ENCODE measurements at regions not wholly inside any gene's neighbourhood (a gene's known extent, or its start where the extent isn't known, plus 50 kb on each side); places are given as distances from the start of the nearest gene placed in this dataset.

DNA sequence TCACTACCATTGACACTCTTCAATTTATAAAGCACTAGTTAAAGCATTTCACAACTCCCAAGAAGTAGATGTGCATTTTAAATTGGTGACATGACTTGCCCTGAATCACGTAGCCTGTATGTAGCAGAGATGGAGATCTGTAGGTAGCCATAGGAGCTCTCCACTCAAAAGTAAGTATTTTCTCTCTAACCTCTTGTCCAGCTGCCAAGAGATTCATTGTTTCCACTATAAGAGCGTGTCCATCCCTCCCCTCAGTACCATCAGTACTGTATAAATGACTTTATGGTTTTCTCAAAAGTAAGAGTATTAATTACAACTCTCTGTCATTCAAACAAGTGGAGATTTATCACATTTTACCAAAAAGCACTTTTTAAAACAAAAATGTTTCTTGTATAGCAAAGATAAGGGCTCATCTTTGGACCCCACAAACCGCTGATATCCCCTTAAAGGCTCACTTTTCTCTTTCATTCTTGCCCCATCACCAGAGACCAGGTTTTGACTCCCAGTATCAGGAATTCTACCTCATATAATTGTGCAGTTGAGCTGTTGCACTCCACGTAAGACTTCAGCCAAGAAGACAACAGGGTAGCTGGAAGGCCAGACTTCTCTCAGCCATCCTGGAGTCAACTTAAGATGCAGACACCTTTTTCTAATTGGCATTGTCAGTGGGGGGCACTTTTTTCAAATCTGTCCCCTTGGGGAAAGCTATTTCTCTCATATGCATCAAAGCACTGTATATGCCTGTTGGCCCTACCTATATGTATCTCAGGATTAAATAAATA lies 78.0 kb upstream of the GALNT5 start:
- no peak for TF ChIP-seq CTCF (IDR thresholded peaks at IDR 0.05)
- intact Hi-C loops (cut with DNase I; ENCODE audit: low total_unique reads) = no loop called here
- no peaks in the 10 kb centered on the region for H3K9me3 ChIP-seq

DNA sequence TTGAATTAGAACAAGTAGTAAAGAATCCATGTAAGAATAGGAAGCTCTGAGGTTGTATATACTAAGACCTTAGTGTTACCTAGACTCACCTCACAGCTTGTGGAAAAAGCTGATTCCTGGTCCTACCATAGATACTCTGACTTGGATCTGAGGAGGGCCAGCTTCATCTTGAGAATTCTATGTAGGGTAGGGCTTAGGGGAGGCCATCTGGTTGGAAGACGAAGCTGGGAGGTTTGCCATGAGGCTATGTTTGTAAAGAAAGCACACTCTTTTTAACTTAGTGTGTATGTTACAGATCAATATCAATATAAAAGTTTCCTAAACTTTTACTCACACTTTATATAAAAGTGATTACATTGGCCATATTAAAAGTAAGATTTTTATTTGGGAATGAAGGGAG lies 77.1 kb upstream of the GALNT5 start:
- no peak overlapping the region for H3K4me3 ChIP-seq
- H3K4me1 ChIP-seq = peaks cover 0 to 6% (median 2%) of the 10 kb centered on the region in 4 donors
- TF ChIP-seq CTCF (IDR thresholded peaks at IDR 0.05) = no peak
- H3K9me3 ChIP-seq = no peaks in the 10 kb centered on the region
- no peaks in the 10 kb centered on the region for H3K36me3 ChIP-seq
- H3K27ac ChIP-seq = no peak overlapping the region
- no peaks in the 10 kb centered on the region for H3K27me3 ChIP-seq
- intact Hi-C loops (cut with DNase I; ENCODE audit: low total_unique reads) = no loop called here
- no peak for DNase-seq

More for the DNA sequence above, 78.0 kb upstream of the GALNT5 start:
- Histone ChIP-seq H3K4me3 (no peak overlapping the region), H3K36me3 (no peaks in the 10 kb centered on the region), H3K27ac (no peak overlapping the region), H3K4me1 (peaks cover 0 to 7% (median 2%) of the 10 kb centered on the region in 4 donors), H3K27me3 (no peaks in the 10 kb centered on the region)
- no peak for DNase-seq

DNA sequence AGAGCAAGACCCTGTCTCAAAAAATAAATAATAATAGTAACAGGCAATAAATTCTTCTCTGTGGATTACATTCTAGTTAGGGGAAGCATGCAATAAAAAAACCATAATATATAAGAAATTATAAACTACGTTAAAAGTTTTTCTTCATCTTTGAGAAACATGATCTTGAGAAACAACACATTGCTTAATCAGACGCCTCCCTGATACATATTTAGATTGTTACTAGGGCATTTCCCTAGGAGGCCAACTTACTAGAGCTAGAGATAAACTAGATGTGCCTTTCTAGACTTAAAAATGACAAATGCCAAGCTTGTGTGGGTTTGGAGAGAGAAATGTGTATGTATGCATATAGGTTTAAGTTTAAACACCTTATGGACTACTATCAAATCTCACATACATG lies 76.3 kb upstream of the GALNT5 start:
- no peak for DNase-seq
- Histone ChIP-seq H3K4me1 (peaks cover 0 to 6% (median 2%) of the 10 kb centered on the region in 4 donors), H3K36me3 (no peaks in the 10 kb centered on the region), H3K4me3 (no peak overlapping the region), H3K27me3 (no peaks in the 10 kb centered on the region), H3K27ac (no peak overlapping the region), H3K9me3 (no peaks in the 10 kb centered on the region)
- intact Hi-C loops (cut with DNase I; ENCODE audit: low total_unique reads) = no loop called here
- TF ChIP-seq CTCF (IDR thresholded peaks at IDR 0.05) = no peak

- Histone ChIP-seq H3K9me3 (no peaks in the 10 kb centered on the region), H3K27ac (no peak overlapping the region), H3K27me3 (no peaks in the 10 kb centered on the region), H3K4me3 (no peak overlapping the region), H3K36me3 (no peaks in the 10 kb centered on the region), H3K4me1 (peaks cover 0 to 6% (median 2%) of the 10 kb centered on the region in 4 donors)
- DNase-seq = no peak
- intact Hi-C loops (cut with DNase I; ENCODE audit: low total_unique reads) = no loop called here
- no peak for TF ChIP-seq CTCF (IDR thresholded peaks at IDR 0.05)
These were observed 75.2 kb upstream of the GALNT5 start for GRCh38 chr2:157182204-157182709.

GRCh38 chr2:157182834-157183396 lies 74.6 kb upstream of the GALNT5 start:
- Histone ChIP-seq H3K27me3 (no peaks in the 10 kb centered on the region), H3K36me3 (no peaks in the 10 kb centered on the region), H3K4me3 (no peak overlapping the region), H3K4me1 (peaks cover 0 to 6% (median 2%) of the 10 kb centered on the region in 4 donors), H3K9me3 (no peaks in the 10 kb centered on the region), H3K27ac (no peak overlapping the region)
- TF ChIP-seq CTCF (IDR thresholded peaks at IDR 0.05) = no peak
- intact Hi-C loops (cut with DNase I; ENCODE audit: low total_unique reads) = no loop called here
- DNase-seq = no peak
